ENCODE measurements at regions not wholly inside any gene's neighbourhood (a gene's known extent, or its start where the extent isn't known, plus 50 kb on each side); places are given as distances from the start of the nearest gene placed in this dataset.

- TF ChIP-seq CTCF (IDR thresholded peaks at IDR 0.05) (no peak), POLR2A (IDR thresholded peaks at IDR 0.05) (no peak), POLR2AphosphoS5 (IDR thresholded peaks at IDR 0.05) (no peak), EP300 (IDR thresholded peaks at IDR 0.05) (no peak)
These were observed 244.9 kb upstream of the MVB12B start for GRCh38 chr9:126081746-126082145.

All from suprapubic skin (tissue), 4 donors.